HG02885 (cell line): ENCODE measurements at regions not wholly inside any gene's neighbourhood (a gene's known extent, or its start where the extent isn't known, plus 50 kb on each side); places are given as distances from the start of the nearest gene placed in this dataset.

ENCODE experiments used
- ATAC-seq: cut with Tn5 transposase; IDR thresholded peaks from one replicate; pipeline ENCODE4 v1.9.1; 2021; ENCODE audit warnings: mild to moderate bottlenecking; ENCODE audit not compliant: unreplicated experiment, poor library complexity

GRCh38 chr13:100941377-100942368 lies 267.1 kb upstream of the TMTC4 start:
- no peak for ATAC-seq

DNA sequence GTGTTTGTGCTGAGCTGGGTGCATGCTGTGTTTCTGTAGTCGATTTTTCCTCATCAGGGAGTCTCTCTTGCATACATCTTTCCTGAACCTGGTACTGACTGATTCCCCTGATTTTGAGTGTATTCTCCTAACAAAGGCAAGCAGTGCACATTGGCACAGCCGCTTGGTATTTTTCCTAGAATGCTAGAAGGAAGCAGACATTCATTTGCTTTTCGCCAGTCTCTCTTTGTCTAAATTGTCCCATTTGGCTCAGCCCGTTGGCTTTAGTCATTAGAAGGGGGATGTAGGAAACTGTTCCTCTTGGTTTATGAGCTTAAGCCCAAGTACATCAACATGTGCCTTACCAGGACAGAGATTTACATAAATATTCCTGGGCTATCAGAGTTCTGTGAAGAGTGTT lies 266.1 kb upstream of the TMTC4 start:
- no peak for ATAC-seq

DNA sequence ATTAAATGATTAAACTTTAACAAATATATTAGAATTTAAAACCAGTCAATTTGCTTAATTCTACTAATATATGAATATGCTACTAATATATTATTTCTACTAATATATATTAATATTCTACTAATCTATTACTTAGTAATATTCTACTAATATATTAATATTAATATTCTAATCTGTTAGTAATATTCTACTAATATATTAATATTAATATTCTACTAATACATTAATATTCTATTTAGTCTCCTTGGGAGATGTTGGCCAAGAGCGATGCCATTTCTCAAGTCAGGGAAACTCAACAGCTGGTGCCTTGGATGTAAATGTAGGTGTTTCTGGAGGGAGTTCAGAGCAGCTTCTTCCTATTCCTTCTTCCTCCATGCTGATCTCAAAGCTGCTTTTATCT lies 259.2 kb upstream of the TMTC4 start:
- no peak for ATAC-seq

GRCh38 chr13:100922599-100922998 lies 248.0 kb upstream of the TMTC4 start:
- ATAC-seq = no peak

GRCh38 chr13:100921139-100921538 lies 246.5 kb upstream of the TMTC4 start:
- no peak for ATAC-seq

GRCh38 chr13:100917011-100917410 lies 242.4 kb upstream of the TMTC4 start:
- ATAC-seq = peak; percentile 64

- no peak for ATAC-seq
Measured at GRCh38 chr13:100913143-100913542, 238.5 kb upstream of the TMTC4 start.

DNA sequence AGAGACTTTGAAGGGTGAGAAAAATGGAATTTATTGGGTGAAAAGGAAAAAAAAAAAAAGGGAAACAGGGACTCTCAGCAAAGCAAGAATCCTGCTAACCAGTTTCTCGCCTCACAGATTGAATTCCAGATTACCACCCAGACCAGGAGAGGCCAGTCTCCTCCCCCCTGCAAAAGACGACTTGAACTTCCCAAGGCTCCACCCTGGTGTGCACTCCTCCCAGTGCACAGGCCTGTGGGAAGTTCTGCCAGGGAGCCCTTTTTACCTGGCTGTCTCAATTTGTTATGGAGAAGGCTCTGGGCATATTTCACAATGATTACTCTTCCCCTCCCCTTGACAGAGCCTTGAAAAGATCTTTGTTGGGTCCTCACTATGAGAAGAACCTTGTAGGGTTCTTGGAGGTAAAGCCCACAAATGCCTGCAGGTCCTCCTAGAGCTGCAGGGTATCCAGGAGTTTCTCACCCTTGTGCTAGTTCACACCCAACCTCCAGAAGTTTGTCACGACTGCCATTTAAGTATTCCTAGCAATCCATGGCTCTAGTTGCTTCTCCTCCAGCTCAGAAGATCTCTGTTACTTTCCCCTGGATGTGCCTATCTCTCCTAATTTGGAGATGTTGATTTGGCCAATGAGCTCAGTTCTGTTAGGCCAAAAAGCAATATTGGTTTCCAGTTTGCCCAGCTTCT lies 229.8 kb upstream of the TMTC4 start:
- ATAC-seq = no peak

- ATAC-seq = no peak
Measured at GRCh38 chr13:100899720-100900316, 225.2 kb upstream of the TMTC4 start.

- ATAC-seq = no peak
Measured at GRCh38 chr13:100898431-100898830, 223.8 kb upstream of the TMTC4 start.

GRCh38 chr13:100895651-100896050 lies 221.1 kb upstream of the TMTC4 start:
- ATAC-seq = no peak

DNA sequence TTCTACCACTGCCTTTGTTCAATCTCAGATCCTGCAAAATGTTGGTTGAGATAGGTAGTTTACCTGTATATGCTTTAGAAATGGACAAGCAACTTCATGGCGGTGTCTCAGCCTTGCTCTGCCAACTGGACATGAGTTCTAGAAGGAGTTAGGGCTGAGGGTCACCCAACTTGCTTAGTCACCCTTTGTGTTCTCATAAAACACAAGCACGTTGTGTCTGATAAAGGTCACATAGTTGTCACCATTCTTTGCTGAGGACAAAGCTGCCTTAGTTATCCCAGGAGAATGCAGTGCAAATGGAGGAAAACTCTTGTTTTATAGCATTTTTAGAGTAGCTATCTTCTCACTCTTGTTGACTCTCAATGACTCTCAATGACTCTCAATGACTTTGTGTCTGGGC lies 218.4 kb upstream of the TMTC4 start:
- no peak for ATAC-seq

GRCh38 chr13:100890645-100891044 lies 216.1 kb upstream of the TMTC4 start:
- ATAC-seq = no peak

GRCh38 chr13:100887729-100888151 lies 213.1 kb upstream of the TMTC4 start:
- no peak for ATAC-seq

GRCh38 chr13:100883453-100883852 lies 208.9 kb upstream of the TMTC4 start:
- no peak for ATAC-seq

GRCh38 chr13:100881291-100881864 lies 206.8 kb upstream of the TMTC4 start:
- no peak for ATAC-seq

- no peak for ATAC-seq
Measured at GRCh38 chr13:100880166-100880565, 205.6 kb upstream of the TMTC4 start.

DNA sequence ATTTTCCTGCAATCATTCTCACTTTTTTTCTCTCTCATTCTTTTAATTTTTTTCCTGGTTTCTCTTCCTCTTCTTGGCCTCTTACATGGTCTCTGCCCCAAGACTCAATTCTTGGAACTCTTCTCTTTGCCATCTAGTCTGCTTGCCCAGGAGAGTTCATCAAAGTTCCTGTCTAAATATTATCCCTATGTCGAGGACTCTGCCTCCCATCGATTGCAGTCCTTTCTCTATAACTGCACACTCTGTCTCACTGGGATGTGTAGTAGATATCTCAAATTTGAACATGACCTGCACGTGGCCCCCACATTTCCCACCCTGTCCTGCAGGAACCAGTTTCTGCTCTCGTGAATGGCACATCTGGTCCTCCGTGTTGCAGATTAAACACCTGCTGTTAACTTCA lies 204.7 kb upstream of the TMTC4 start:
- ATAC-seq = no peak

DNA sequence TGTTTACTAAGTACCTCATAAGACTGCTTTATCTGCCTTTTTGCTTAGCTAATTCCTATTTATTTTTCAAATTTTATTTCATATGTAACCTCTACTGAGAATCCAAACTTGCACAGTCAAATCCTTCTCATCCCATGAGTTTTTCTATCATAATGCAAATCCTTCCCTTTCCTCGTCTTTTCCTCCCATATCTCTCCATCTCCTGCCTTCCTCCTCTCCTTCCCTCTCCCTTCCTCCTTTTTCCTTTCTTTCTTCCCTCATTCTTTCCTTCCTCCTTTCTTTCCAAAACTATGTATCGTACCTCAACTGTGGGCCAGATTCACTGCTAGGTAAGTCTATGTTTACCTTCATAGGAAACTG lies 201.4 kb upstream of the TMTC4 start:
- no peak for ATAC-seq

- peak; percentile 49 for ATAC-seq
Measured at GRCh38 chr13:100875392-100876043, 200.9 kb upstream of the TMTC4 start.
